ENCODE measurements at regions not wholly inside any gene's neighbourhood (a gene's known extent, or its start where the extent isn't known, plus 50 kb on each side); places are given as distances from the start of the nearest gene placed in this dataset.

DNA sequence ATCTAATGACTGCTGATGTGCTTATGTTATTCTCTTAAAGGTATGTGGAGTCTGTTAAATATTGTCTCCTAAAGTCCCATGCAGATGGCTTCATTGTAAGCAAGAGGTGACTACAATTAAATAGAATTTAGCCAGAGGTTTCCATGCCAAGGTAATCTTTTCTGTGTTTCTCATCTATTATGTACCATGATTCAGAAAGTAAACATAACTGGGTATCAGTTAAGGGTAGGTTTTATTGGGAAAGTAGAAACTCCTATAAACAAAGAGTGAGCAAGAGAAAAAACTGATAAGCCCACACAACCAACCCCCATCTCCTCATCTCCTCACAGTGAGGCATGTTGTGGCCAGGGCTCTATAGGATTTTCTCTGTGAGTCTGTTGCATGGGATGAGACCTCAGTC, 611.7 kb downstream of the SNAPC1 start:
- no peak for TF ChIP-seq POLR2A (IDR thresholded peaks at IDR 0.05)
- no peak for TF ChIP-seq CTCF (IDR thresholded peaks at IDR 0.05)

Measured in adrenal gland (tissue), 5 donors.